IPS DF 19.7 (cell line): ENCODE measurements at regions not wholly inside any gene's neighbourhood (a gene's known extent, or its start where the extent isn't known, plus 50 kb on each side); places are given as distances from the start of the nearest gene placed in this dataset.

Experiments
- DNase-seq: peaks from one replicate; pipeline ENCODE4 v3.0.0-alpha.2; 2013; ENCODE audit warnings: low read depth, low spot score

DNA sequence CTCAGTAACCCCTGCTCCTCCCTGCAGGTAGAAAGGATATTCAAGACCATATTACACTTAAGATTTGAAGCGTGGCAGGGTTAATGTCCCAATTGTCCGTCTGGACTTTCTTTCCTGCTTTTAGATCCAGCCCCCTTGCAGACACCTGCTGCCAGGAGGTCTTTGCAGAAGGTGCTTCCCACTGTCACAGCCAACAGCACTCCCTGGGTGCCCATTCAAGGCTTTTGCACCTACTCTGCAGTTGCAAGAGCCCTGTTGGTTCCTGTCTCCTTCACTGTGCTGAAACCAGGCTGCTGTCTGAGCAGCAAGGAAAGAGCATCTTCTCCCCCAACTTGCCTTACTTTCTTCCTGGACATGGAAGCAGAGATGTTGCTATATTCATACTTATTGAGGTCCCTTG is 1043.0 kb upstream of the POU3F3 start:
- DNase-seq: no peak

DNA sequence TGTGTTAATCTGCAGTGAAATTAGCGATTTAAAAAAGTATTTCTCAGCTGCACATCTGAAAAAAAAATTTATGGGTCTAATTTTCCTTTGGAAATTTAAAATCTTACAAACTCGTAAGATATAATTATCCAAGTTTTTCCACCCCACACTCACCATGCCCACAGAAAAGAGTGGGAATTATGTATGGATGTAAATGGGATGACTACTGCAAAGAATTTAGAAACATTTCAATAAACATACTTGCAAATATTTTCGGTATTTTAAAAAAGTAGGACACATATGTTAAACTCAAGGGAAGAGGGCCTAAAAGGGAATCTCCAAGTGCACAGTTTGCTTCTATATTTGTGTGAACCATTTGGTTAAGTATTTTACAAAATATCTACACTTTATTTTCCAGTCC is 1039.9 kb upstream of the POU3F3 start:
- no peak for DNase-seq

DNA sequence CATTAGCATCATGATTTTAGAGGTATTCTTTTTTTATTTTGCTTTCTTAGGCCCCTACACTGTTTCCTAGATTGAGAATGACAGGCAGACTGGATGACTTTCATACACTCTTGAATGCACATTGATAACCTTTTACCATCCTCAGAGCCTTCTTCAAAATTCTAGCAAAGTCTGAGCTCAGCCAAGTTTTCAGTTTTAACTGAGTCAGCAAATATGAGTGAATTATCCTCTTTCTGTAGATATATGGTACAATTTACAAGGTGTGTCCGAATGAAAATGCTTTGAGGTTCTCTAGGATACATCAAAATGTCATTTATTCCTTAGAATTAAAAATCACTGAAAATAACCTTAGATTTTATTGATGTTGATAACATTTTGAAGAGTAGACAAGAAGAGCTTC is 1038.2 kb upstream of the POU3F3 start:
- no peak for DNase-seq

DNA sequence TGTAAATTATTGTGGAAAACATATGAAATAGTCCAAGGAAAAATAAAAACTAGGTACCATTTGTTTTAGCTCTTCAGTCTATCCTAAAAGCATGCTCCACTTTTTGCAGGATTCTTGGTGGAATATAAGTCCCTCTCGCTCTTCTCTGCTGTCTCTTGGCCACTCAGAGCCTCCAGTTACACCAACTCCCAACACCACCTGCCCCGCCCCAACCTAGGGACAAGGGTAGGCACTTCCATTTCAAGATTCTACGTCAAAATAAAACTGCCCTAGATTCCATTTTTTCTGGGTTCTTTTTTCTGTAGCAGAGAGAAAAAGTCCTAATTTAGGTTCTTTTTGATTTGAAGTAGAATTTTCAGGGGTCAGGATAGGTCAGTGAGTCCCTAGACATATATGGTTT is 1036.2 kb upstream of the POU3F3 start:
- DNase-seq: no peak

DNA sequence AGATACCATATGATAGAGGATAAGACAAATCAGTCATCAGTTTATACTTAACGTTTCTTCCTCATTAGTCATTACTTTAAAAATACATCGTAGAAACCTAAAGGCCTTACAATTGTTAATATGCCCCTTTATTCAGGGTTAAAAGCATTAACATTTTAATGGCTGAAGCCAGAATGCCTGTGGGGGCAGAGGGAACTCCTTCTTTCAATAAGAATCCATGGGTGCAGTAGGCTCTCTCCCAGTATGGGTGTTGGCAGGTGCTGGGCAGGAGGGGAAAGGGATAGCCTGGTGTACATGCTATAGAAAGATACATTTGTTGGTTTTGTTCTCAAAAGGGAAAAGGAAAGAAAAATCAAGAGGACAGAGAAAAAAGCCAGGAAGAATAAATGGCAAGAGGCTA is 1035.7 kb upstream of the POU3F3 start:
- no peak for DNase-seq

DNA sequence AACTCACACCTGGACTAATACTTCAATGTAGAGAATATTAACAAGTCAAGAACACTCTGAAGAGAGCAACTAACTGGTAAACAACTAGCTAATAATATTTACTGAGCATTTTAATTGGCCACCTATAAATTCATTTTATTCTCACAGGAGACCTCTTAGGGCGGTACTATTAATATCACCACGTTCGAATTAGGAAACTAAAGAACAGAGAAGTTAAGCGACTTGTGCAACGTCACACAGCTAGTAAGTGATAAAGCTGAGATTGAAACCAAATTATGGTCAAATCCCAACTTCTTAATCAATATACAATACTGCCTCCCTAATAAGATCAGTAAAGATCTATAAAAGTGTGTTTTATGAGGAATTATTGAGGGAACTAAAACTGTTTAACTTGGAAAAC is 1034.3 kb upstream of the POU3F3 start:
- no peak for DNase-seq

DNA sequence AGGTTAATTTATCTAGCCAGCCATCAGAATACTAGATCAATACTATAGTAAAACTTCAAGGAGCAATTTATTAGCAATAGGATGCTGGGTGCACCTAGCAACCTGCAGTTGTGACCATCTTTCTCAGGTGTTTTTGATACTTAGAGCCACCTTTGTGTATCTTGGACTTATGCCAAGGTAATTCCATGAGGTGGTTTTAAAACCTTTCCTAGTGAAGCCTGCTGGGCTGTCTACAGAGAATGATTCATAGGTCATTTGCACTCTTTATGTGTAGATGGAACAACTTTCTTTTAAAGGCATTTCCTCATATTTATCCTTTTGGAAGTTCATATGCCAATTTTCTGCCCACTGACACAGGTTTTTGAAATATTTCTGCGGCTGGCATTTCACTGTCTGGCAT is 1030.1 kb upstream of the POU3F3 start:
- DNase-seq: no peak

DNA sequence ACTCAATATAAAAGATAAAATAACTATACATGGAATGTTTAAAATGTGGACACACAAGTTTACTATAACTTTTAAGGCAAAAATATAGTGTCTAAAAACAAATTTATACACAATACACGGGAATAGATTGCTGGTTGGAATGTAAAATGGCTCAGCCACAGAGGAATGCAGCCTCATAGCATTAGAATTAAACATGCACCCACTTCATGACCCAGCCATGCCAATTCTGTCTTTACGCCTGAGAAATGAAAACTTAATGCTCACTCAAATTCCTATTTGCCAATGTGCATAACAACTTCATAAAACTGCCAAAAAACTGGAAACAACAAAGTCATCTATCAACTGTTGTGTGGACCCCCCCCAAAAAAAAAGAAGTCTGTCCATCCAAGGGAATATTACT is 1006.6 kb upstream of the POU3F3 start:
- no peak for DNase-seq

DNA sequence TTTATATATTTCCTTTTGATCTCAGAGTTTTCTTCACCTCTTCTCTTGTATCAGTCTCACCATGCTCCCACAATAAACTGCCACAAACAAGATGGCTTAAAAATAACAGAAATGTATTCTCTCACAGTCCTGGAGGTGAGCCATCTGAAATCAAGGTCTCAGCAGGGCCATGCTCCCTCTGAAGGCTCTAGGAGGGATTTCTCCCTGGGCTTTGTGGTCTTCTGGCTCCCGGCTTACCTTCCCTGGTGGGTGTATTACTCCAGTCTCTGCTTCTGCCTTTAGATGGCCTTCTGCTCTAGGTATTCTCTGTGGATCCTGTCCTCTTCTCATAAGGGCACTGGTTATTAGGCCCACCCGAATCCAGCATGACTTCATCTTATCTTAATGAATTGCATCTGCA is 994.7 kb upstream of the POU3F3 start:
- DNase-seq: no peak

DNA sequence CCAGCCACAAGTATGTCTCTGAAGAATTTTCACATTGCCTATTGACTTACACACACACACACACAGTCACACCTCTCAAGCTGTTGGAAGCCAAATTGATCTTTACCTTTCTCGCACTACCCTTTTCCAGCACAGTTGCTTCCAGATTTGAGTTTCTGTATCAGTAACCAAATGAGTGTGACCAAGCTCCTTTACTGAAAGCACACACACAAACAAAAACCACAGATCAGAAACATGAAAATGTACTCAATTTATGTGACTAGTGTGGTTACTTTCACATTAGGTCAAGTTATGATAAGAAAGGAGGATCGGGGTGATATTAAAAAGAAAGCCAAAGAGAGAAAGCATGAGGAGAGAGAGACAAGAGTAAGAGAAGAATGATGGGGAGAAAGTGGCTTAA is 993.9 kb upstream of the POU3F3 start:
- no peak for DNase-seq

DNA sequence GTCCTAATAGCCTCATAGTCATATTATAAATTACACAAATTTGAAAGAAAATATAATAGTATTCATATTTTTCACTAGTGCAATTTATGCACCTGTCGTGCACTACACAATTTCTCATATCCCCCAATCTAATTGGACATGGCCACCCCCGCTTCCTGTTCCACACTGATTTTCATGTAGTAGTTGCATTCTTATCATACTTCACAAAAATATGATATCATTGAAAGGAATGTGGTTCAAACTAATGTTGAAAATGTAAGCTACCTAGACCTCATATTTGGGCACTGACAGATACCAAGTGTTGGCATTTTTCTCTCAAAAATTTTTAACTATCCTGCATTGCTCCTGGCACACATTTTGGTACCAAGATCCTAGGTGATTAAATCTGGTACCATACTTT is 985.5 kb upstream of the POU3F3 start:
- DNase-seq: no peak

DNA sequence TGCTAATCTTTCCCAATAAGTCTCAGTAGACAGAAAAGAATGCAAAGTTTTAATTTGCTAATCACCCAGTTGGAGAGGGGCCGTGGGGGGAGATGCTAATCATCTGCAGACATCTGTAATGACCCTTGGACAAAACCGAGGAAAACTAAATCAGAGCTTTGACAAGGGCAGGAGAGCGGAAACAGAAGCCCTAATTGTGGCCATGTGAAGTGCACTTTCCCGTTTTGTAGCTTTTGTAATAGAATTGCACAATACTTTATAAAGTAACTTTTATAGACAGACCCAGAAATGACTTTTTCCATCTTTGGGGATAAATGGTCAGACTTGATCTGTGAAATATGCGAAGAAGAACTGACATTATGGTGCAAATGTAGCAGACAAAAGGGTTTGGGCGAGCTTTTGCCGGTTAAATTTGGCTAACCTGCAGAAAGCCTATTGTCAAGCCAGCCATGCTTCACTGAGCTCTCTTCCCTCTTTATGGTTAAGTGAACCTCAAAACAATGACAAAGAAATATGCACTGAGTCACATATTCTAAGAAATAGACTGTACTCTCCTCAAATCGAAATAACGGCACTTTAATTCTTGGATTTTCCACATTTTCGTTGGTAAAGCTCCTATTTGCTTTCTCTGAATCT is 980.1 kb upstream of the POU3F3 start:
- DNase-seq: no peak

DNA sequence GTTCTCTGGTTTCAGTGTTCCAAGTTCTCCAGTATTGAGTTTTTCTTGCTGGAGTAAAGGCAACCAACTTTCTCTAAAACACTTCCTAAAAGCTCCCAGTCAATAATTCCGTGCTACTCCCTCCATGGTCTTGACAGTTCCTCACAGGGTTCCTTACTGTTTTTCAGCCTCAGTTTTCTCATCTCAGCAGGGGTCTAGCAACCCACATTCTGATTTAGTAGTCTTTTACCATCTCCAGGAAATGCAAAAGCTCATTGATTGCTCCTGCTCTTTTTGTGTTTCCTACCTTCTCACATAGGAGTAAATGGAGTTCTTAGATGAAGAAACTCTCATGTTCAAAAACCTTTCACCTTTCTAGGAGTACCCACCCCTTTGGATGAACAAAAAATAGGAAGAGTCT is 978.8 kb upstream of the POU3F3 start:
- peak; percentile 61 for DNase-seq

DNA sequence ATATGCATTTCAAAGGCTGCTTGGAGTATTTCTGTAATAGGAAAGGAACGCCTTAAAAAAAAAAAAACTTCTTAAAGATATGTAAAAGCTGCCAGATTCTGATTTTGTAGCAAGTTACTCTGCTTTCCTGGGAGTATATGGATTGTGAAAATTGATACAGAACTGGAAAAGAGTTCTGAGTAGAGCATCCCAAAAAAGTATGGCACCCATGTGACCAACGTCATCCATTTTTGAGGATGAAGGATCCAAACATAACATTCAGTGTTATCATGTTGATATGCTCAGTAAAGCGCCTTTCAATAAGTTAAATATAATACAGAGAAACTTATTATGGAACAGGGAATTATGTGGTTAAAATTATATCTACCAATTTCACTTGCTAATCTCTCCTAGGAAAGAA is 978.4 kb upstream of the POU3F3 start:
- DNase-seq: no peak

DNA sequence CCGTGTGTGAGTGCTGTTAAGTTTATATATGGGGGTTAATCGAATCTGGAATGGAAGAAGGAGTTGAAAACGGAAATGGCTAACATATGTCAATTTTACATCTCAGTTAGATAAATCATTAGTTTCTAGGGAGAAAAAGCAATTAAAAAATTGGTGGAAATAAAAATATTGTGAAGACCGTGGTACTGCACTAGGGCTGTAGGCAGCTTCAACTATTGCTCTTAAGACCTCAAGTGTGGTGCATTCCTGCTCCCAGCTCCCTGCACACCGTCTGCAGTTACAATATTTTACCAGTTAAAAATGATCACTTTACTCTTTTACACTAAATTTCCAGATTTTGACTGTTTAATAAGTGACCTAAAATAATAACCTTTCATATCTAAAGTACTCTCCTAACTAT is 977.3 kb upstream of the POU3F3 start:
- no peak for DNase-seq

DNA sequence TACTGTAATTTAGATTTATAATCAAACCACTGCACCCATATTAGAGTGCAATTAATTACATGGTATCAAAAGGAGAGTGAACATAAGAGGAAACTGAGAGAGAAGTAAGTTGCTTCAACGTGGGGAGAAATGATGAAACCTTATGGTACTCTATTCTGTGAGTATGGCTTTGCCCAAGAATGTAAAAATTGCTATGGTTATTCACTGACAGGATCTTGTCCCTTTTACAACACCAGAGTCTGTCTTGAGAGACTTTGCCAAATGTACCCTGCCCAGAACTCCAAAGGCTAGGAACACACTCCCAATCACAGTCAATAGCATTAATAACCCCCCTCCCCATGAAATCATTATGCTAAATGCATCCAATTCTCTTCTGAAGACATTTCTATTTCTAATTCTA is 974.8 kb upstream of the POU3F3 start:
- DNase-seq: no peak

DNA sequence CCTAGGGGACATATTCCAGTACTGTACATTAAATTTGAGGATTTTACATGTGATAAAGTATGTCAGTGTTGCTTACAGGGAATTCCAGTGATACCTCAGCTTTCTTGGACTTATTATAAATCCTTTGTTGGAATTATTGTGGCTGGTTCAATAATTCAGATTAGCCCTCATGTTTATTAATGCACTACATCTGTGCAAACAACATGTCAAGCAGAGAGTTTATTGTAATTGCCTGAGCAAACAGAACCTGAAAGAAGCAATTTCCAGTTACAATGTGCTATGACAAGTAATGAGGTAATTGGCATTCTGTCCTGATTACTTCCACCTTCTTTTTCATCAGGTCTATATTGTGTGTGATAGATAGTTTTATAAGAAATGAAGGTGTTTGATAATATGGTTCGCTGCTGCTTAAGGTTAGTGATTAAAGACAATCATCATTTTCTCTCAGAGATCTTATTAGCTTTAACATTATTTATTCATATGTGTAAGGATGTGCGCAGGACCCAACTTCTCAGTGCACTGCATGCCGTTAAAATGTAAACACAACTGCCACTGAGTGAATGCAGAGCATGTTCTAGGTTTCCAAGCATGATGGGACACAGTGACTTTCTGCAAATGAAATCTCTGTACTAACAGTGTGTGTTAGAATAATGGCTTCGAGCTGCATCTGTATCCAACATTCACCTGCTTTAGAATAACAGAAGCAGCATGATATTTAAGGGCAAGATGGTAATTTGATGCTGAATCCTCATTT is 973.7 kb upstream of the POU3F3 start:
- DNase-seq: no peak

DNA sequence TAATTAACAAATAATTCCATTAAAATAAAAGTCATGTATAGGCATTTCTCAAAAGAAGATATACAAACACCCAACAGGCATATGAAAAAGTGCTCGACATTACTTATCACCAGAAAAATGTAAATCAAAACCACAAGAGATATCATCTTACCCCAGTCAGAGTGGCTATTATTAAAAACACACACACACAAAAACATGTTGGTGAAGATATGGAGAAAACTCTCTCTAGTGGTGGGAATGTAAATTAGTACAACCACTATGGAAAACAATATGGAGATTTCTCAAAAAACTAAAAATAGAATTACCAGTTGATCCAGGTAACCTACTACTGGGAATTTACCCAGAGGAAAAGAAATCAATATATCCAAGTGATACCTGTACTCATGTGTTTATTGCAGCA is 966.3 kb upstream of the POU3F3 start:
- DNase-seq: no peak

DNA sequence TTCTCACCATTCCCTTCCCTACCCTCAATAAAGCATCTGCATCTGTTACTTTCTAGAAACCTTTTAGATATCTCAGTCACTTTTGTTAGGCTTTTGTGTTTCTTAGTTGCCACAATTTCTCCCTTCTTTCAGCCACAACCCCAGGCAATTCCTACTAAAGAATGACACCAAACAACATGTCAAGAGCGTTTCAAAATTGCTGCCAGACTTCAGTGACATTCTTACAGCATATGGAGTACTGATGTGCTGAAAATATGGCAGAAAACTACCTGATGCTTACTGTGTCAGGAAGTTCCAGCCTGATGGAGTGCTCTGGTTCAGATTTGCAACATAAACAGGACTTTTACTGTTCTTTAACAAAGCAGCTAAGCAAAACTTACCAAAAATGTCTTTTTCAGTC is 957.7 kb upstream of the POU3F3 start:
- DNase-seq: no peak

DNA sequence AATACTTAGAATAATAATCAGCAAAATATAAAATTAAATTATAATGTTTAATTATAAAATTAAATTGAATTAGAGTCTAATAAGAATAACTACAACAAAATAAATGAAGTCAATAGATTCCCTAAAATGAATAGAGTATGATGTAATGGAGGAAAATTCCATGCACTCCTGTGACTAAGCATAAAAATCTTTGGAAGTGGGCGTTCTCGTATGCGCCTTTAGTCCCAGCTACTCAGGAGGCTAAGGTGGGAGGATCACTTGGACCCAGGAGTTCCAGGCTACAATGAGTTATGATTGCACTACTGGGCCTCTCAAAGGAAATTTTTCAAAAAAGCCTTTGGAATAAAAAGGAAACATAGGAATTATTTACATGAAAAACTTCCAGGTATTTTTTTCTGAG is 955.4 kb upstream of the POU3F3 start:
- DNase-seq: no peak

DNA sequence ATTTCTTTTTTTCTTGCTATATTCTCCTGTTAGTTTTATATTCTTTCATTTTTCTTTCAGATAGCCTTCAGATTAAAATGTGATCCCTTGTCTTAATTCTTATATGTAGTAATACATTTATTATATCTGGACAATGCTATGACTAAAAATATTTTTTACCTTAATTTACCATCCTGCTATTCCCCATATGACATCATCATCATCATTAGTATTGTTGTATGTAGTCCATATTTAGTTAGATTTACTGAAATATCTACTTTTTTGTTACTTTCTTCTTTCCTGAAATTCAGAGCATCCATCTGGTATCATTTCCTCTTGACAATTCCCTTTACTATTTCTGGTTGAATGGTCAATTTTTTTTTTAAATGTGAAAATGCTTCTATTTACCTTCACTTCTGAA is 951.6 kb upstream of the POU3F3 start:
- DNase-seq: no peak

DNA sequence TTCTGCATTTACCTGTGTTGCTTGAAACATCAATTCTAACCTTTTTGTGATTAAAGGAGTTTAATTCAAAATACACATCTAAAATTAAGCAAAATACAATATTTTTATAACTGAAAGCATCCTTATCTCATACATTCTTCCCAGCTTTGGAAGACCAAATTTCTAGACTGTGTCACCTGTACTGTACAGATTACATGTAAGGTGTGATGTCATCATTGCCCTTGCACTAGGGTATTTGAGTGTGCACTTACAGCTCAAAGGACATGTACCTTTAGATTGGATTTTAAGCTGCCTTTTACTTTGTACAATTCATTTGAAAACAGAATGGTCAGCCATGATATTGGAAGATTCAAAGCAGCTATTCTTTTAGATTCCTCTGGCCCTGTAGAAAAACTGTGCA is 932.8 kb upstream of the POU3F3 start:
- DNase-seq: no peak

DNA sequence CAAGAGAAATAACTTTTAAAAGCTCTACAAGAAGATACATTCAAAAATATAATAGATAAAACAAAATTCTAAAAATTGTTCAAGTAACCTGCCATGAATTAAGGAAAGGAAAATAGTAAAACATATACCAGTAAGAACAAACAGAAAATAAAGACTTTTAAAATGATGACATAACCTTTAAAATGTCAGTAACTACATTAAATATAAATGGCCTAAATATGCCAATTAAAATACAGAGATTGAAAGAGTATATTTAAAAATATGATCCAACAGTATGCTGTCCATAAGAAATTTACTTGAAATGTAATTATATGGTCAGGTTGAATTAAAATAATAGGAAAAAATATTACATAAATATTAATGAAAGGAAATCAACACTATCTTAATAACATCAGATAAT is 911.7 kb upstream of the POU3F3 start:
- no peak for DNase-seq

DNA sequence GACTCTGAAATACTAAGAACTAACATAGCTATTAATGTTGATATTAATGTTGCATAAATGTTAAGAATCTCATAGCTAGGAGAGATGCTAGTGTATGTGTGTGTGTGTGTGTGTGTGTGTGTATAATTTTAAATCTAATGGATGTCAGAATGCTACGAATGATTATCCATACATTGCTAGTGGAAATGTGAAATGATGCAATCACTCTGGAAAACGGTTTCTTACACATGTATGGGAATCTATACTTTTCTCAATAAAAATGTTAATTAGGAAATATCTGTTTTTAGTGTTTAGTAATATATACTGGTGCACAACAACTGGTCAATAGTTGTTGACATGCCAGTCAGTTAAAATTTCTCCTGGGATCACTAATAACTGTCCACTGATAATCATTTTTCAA is 908.8 kb upstream of the POU3F3 start:
- DNase-seq: no peak
